GM12878 (cell line): ENCODE measurements at regions not wholly inside any gene's neighbourhood (a gene's known extent, or its start where the extent isn't known, plus 50 kb on each side); places are given as distances from the start of the nearest gene placed in this dataset.

Experiments used
- ATAC-seq: fragments of 200-7000 bp; cut with Tn5 transposase; 3 replicates; pipeline ENCODE4 v1.9.1; 2020; ENCODE audit warnings: mild to moderate bottlenecking, moderate library complexity
- BruUV-seq: library from RNA; stranded (reverse); fragments of 400-500 nt; replicated peaks from 2 replicates; lab custom pipeline; 2021; lab: Mats Ljungman, UMichigan
- CTCF ChIA-PET: fragments of 300-600 bp; sonication (Branson Sonifier 250); formaldehyde crosslinking; extraction: SDS; loops from one replicate; lab custom pipeline; 2021; ENCODE audit warnings: inconsistent platforms; lab: Yijun Ruan, JAX
- POLR2A ChIA-PET: fragments of 350-600 bp; formaldehyde crosslinking; extraction: SDS; loops from one replicate; lab custom pipeline; 2021; ENCODE audit warnings: inconsistent platforms; lab: Charles Lee
- RAD21 ChIA-PET: fragments of 300-600 bp; sonication (Branson Sonifier 250); formaldehyde crosslinking; loops from one replicate; lab custom pipeline; 2023; ENCODE audit warnings: antibody characterized with exemption; ENCODE audit not compliant: unreplicated experiment; lab: Charles Lee
- SMC1A ChIA-PET: fragments of 300-600 bp; sonication (Branson Sonifier 250); formaldehyde crosslinking; loops from one replicate; lab custom pipeline; 2023; ENCODE audit not compliant: unreplicated experiment, uncharacterized antibody; lab: Charles Lee
- DNase-seq: peaks from one replicate; pipeline ENCODE4 v3.0.0-alpha.2; 2011; ENCODE audit warnings: low read depth, low spot score
- FAIRE-seq: peaks from 3 replicates; lab custom pipeline; 2011; peaks lifted over from hg19 to GRCh38; lab: Jason Lieb, UNC
- H2AFZ ChIP-seq: 2 replicates; pipeline ENCODE4 v1.6.0; 2011; ENCODE audit warnings: low read depth, low read length, control low read depth; ENCODE audit not compliant: control insufficient read depth
- H3K27ac ChIP-seq: 2 replicates; pipeline ENCODE4 v1.5.1; 2011; ENCODE audit warnings: control low read depth; ENCODE audit not compliant: control insufficient read depth, insufficient read depth
- H3K27me3 ChIP-seq, 2 experiments: replicated peaks in 1 of 2; 2 replicates each; pipeline versions ENCODE4 v1.6.0 to v1.6.1; 2011; ENCODE audit warnings: low read length in 1 of 2; ENCODE audit not compliant: control insufficient read depth in 2 of 2, insufficient read depth in 2 of 2
- H3K36me3 ChIP-seq, 2 experiments: 2 replicates each; pipeline ENCODE4 v1.5.1; 2011; ENCODE audit warnings: low read length in 1 of 2; ENCODE audit not compliant: control insufficient read depth in 2 of 2, insufficient read depth in 2 of 2
- H3K4me1 ChIP-seq: 2 replicates; pipeline ENCODE4 v1.6.1; 2011; ENCODE audit warnings: mild to moderate bottlenecking, low read length, moderate library complexity, mixed read lengths; ENCODE audit not compliant: control insufficient read depth, insufficient read depth
- H3K4me2 ChIP-seq: 2 replicates; pipeline ENCODE4 v1.6.0; 2011; ENCODE audit warnings: control low read depth; ENCODE audit not compliant: control insufficient read depth, insufficient read depth
- H3K4me3 ChIP-seq: fragments of 200-600 bp; sonication (generic); 2 replicates; pipeline ENCODE4 v1.5.1; 2016
- H3K79me2 ChIP-seq: 2 replicates; pipeline ENCODE4 v1.6.0; 2011; ENCODE audit warnings: low read length; ENCODE audit not compliant: control insufficient read depth, insufficient read depth
- H3K9ac ChIP-seq: 2 replicates; pipeline ENCODE4 v1.8.0; 2011; ENCODE audit warnings: low read length, control low read depth, mixed read lengths; ENCODE audit not compliant: control insufficient read depth, insufficient read depth
- H3K9me3 ChIP-seq: replicated peaks from 3 replicates; pipeline ENCODE4 v1.5.1; 2011; ENCODE audit warnings: mild to moderate bottlenecking, low read length; ENCODE audit not compliant: control insufficient read depth, insufficient read depth
- H4K20me1 ChIP-seq: 2 replicates; pipeline ENCODE4 v1.6.0; 2011; ENCODE audit not compliant: control insufficient read depth, insufficient read depth
- ASH2L ChIP-seq: fragments of 300-600, 200-600 bp; sonication (generic); IDR thresholded peaks from 2 replicates; pipeline ENCODE4 v1.6.1; 2017; ENCODE audit warnings: low read depth, mild to moderate bottlenecking, borderline replicate concordance
- BCL3 ChIP-seq: IDR thresholded peaks from 2 replicates; pipeline ENCODE4 v1.6.1; 2011; ENCODE audit warnings: borderline replicate concordance, low read depth, mild to moderate bottlenecking, moderate library complexity, low read length; ENCODE audit not compliant: insufficient read depth, poor library complexity, severe bottlenecking
- BHLHE40 ChIP-seq, 2 experiments: fragments of 450-650 bp in 1 of 2; IDR thresholded peaks; 2 replicates each; pipeline ENCODE4 v1.6.1; 2011 to 2017; ENCODE audit warnings: low read depth in 2 of 2, borderline replicate concordance in 1 of 2, improper control_type of control experiment in 1 of 2, low read length in 1 of 2, mild to moderate bottlenecking in 1 of 2
- BRCA1 ChIP-seq: IDR thresholded peaks from 2 replicates; pipeline ENCODE4 v1.6.1; 2011; ENCODE audit warnings: low read depth, low read length, improper control_type of control experiment
- CBX3 ChIP-seq: fragments of 200-600 bp; sonication (generic); IDR thresholded peaks from 2 replicates; pipeline ENCODE4 v1.6.1; 2016; ENCODE audit warnings: low read depth, borderline replicate concordance
- KLF5 ChIP-seq: fragments of 450-650 bp; IDR thresholded peaks from 2 replicates; pipeline ENCODE4 v1.6.1; 2014; ENCODE audit warnings: mild to moderate bottlenecking; ENCODE audit not compliant: partially characterized antibody
- STAT1 ChIP-seq: fragments of 450-650 bp; conservative IDR thresholded peaks from 2 replicates; pipeline ENCODE4 v1.6.1; 2014; ENCODE audit warnings: antibody characterized with exemption, mild to moderate bottlenecking
- TCF12 ChIP-seq: IDR thresholded peaks from 2 replicates; pipeline ENCODE4 v1.6.1; 2011; ENCODE audit warnings: low read depth, mild to moderate bottlenecking, low read length
- ZNF622 ChIP-seq: fragments of 450-650 bp; IDR thresholded peaks from 2 replicates; pipeline ENCODE4 v1.6.1; 2017; ENCODE audit warnings: mild to moderate bottlenecking, inconsistent platforms
- WGBS: methylation state at CpG from one replicate; pipeline ENCODE4 v1.1.6; 2016; ENCODE audit warnings: low lambda C conversion rate; ENCODE audit not compliant: insufficient replicate concordance, insufficient coverage; ENCODE audit errors: missing lambda C conversion rate; 5-methylcytosine and 5-hydroxymethylcytosine counted together
- in situ Hi-C: fragments of 300-500 bp; cut with MboI; formaldehyde crosslinking; loops from 9 replicates; pipeline ENCODE4 v1.14.3; 2018; ENCODE audit warnings: mixed read lengths
- intact Hi-C: fragments of 100-400 bp; cut with micrococcal nuclease; formaldehyde crosslinking; loops from one replicate; pipeline ENCODE4 v1.14.2; 2022; ENCODE audit not compliant: unreplicated experiment

GRCh38 chrX:148271263-148271662 lies 229.2 kb upstream of the AFF2 start:
- no peak for FAIRE-seq
- intact Hi-C loops: no loop called here
- H3K27ac ChIP-seq: no peak overlapping the region

GRCh38 chrX:148281920-148282319 lies 218.5 kb upstream of the AFF2 start:
- no peaks in the 10 kb centered on the region for H3K79me2 ChIP-seq
- DNase-seq (no peak), ATAC-seq (no peak)
- H3K27me3 ChIP-seq: no peaks in the 10 kb centered on the region
- ChIA-PET CTCF (no interaction called here), SMC1A (no interaction called here), RAD21 (no interaction called here), POLR2A (no interaction called here)
- BruUV-seq: no TSS peak
- 0% methylated on average over 1 of the region's 1 CpG for WGBS
- intact Hi-C loops (no loop called here), in situ Hi-C loops (no loop called here)
- H3K9ac ChIP-seq: no peak overlapping the region
- no peak overlapping the region for H2AFZ ChIP-seq
- H4K20me1 ChIP-seq: no peaks in the 10 kb centered on the region
- H3K9me3 ChIP-seq: no peaks in the 10 kb centered on the region
- no peak overlapping the region for H3K4me2 ChIP-seq
- no peaks in the 10 kb centered on the region for H3K4me1 ChIP-seq
- H3K27ac ChIP-seq: no peak overlapping the region
- H3K36me3 ChIP-seq: no peaks in the 10 kb centered on the region
- TF ChIP-seq ZNF622: no peak
- no peak for TF ChIP-seq CBX3
- no peak for TF ChIP-seq STAT1
- no peak for TF ChIP-seq BHLHE40 (IDR thresholded peaks at IDR 0.05; ENCODE audit: borderline replicate concordance in 1 of 2, low read depth in 2 of 2, low read length in 1 of 2)
- TF ChIP-seq, all 136 proteins: peak for 0
- no peak for FAIRE-seq
- no peak overlapping the region for H3K4me3 ChIP-seq

More at GRCh38 chrX:148271263-148271662, 229.2 kb upstream of the AFF2 start:
- Histone ChIP-seq H3K4me3 (no peak overlapping the region), H4K20me1 (no peaks in the 10 kb centered on the region), H3K9me3 (no peaks in the 10 kb centered on the region), H2AFZ (no peak overlapping the region), H3K4me2 (no peak overlapping the region), H3K36me3 (no peaks in the 10 kb centered on the region), H3K79me2 (no peaks in the 10 kb centered on the region), H3K4me1 (no peaks in the 10 kb centered on the region), H3K9ac (no peak overlapping the region), H3K27me3 (no peaks in the 10 kb centered on the region)
- SMC1A ChIA-PET: no interaction called here
- ATAC-seq (no peak), DNase-seq (no peak)
- POLR2A ChIA-PET: no interaction called here
- no peak for TF ChIP-seq TCF12
- no peak for TF ChIP-seq BRCA1
- TF ChIP-seq ZNF622: no peak
- no peak for TF ChIP-seq KLF5
- no peak for TF ChIP-seq ASH2L
- TF ChIP-seq BCL3: no peak
- RAD21 ChIA-PET: no interaction called here
- no TSS peak for BruUV-seq
- WGBS: 17% methylated on average over 2 of the region's 2 CpGs
- CTCF ChIA-PET: no interaction called here
- in situ Hi-C loops: no loop called here
